RPMI7951 (cell line): ENCODE measurements at regions not wholly inside any gene's neighbourhood (a gene's known extent, or its start where the extent isn't known, plus 50 kb on each side); places are given as distances from the start of the nearest gene placed in this dataset.
"Not testable (repeated sequence)": the region's sequence is repeated elsewhere in the genome, so short reads cannot be mapped to it uniquely, and the experiment has no call there.

Experiments
- DNase-seq: peaks from one replicate; pipeline ENCODE4 v3.0.0-alpha.2; 2012; ENCODE audit warnings: low read depth

DNA sequence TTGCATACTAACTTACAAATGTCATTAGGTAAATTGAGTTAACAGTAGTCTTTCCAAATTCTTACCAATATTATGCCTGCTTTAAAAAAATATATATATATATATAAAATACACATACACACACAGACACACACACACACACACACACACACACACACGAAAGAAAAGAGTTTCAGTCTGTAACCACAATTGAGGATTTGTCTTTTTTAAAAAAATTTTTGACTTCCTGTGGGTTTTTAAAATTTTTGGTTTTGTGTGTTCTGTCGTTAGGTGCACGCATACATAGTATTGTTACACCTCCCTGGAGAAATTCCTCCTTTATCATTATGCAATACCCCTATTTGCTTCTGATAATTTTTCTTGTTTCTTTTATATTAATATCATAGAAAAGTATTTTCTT is 129.3 kb upstream of the LRRC61 start:
- not testable (repeated sequence) for DNase-seq
